NCI-H187 treated with DMSO at 0.1 percent for 48 hours (cell line): ENCODE measurements at regions not wholly inside any gene's neighbourhood (a gene's known extent, or its start where the extent isn't known, plus 50 kb on each side); places are given as distances from the start of the nearest gene placed in this dataset.
"Not testable (repeated sequence)": the region's sequence is repeated elsewhere in the genome, so short reads cannot be mapped to it uniquely, and the experiment has no call there.

Source experiments
- DNase-seq: peaks from one replicate; lab custom pipeline; 2025; lab: John Stamatoyannopoulos, UW

DNA sequence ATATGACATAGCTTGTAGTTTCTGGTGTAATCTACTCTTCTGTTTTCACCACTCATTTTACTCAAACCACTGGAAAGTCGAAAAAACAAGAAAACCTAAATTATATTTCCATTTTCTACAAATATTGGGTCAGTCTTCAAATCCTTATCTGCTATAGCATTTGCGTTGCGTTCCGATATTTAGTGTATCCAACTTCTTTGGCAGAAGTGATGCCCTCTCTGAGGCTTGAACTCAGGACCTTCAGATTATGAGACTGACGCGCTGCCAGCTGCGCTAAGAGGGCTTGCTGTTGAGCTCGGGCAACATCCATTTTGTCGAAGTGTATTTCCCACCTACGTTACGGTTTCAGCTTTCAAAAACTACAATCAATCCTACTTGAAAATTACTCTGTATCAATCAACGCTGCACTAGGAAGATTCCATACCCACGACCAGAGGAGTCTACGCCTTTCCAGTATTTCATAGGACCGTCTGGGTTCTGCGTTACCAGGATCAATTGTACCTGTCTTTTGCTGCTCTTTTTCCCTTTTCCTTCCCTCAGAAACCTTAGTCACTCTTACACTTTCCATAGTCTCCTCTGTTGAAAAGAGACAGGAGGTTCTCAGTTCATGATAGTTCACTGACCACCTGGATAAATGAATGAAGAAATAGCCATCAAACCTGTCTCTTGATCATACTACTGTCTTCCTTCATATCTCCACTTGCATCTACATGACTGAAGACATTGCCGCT lies 140.5 kb upstream of the ZNF322 start:
- not testable (repeated sequence) for DNase-seq

DNA sequence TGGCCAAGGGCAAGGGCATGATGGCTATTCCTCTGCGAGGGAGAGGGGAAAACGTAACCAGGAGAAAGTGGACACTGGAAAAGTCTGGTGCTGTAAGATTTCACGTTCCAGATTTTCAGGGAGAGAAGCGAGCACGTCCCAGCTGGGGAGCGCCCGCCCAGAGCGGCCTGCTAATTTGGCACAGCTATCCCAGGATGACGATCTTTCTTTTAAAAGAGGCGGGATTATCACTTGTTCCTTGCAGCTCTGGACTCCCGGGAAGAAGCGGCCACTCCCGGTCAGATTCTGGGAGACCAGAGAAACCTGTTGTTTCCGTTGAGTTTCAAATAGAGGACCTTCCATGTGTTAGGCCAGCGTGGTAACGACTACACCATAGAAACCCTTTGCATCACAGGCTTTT lies 144.2 kb upstream of the ZNF322 start:
- DNase-seq = not testable (repeated sequence)

DNA sequence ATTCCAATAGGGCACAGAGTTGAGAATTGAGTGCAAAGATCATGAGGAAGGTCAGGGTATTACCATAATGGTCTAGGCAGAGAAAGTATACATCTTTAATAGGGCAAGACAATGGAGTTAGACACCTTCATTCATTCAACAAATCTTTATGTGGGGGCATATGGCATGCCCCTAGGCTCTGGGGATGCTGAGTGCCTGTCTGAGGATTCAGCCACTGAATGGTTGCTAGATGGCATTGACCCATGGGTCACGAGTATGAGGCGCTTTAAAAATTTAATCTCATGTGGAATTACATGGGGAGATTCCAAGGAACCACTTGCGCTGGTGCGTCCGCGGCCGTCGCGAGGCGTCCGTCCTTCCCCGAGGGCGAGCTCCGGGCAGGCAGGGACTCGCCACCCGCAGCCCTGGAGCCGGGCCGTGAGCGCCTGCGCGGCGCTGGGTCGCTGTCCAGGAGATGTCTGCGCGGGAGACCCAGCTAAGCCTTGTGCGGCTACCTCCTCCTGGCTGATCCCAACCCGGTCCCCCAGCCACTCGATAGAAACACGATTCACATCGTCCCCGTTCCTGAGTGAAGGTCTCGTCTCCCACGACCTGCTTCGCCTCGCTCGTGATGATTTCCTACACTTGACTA lies 152.1 kb upstream of the ZNF322 start:
- DNase-seq = not testable (repeated sequence)

DNA sequence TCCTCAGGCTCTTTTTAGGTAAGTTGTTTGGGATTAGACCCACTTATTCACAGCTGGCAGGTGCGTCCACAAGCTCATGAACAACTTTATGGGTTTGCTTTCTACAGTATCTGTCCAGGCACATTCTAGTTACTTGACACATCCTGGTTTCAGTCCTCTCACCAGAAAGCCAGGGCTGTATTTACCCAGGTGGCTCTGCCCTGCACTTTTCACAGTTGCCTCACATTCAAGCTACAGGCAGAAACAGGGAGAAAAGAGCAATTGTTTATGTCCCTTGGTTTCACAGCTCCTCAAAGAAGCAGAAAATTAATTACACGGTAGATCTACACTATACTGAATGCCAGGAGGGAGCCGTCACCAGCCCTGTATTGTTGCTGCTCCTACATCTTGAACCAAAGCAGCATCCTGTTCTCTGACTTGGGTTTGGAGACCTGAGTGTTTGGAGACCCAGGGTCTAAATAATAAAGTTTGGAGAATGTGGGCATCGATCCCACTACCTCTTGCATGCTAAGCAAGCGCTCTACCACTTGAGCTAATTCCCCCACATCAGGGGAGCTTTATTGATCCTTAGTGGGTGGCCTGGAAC lies 159.2 kb upstream of the ZNF322 start:
- not testable (repeated sequence) for DNase-seq

DNA sequence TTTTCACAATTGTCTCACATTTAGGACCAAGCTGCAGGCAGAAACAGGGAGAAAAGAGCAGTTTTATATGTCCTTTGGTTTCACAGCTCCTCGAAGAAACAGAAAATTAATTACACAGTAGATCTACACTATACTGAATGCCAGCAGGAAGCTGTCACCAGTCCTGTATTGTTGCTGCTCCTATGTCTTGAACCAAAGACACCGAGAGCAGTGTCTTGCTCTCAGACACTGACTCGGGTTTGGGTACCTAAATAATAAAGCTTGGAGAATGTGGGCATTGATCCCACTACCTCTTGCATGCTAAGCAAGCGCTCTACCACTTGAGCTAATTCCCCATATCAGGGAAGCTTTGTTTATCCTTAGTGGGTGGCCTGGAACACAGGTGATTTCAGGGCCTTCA lies 168.4 kb upstream of the ZNF322 start:
- DNase-seq = not testable (repeated sequence)

DNA sequence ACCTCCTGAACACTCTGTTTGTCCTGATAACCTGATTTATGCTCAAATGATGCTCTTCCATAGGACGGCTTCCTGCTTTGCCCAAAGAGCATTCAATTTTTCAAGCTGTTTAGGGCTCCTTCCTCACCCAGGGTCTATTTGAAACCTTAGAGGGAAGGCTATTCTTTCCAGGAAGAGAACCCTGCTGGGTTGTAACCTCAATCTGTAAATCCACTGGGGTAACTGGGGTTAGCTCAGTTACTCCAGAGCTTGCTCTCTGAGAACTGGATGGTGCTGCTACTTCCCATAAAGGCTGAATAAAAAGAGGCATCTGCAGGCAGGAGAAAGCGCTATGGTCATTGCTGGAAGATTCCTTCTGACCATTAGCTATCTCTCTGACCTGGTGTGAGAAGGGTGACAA lies 169.9 kb upstream of the ZNF322 start:
- DNase-seq = not testable (repeated sequence)

DNA sequence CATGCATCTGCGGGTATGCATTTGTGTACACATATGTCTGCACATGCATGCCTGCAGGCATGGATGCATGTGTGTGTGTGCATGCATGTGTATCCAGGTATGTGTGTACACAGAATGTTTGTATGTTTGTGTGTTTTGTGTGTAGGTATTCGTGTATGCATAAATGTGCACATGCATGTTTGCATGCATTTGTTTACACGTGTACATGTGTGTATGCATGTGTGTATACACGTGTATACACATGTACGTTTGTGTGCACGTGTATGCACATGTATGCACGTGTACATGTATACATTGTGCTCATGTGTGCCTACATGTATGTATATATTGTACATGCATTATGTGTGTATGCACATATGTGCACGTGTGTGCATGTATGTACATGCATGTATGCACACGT lies 171.4 kb upstream of the ZNF322 start:
- DNase-seq = not testable (repeated sequence)

DNA sequence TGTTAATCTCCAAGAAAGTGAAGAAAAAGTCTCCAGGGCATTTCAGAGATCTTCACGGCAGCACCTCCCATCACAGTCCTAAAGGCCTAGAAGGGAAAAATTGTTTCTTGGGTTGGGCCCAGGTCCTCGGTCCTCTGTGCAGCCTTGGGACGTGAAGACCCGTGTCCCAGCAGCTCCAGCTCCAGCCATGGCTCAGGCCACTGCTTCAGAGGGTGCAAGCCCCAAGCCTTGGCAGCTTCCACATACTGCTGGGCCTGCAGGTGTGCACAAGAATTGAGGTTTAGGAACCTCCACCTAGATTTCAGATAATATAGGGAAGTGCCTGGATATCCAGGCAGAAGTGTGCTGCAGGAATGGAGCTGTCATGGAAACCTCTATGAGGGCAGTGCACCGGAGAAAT lies 176.2 kb upstream of the ZNF322 start:
- not testable (repeated sequence) for DNase-seq

DNA sequence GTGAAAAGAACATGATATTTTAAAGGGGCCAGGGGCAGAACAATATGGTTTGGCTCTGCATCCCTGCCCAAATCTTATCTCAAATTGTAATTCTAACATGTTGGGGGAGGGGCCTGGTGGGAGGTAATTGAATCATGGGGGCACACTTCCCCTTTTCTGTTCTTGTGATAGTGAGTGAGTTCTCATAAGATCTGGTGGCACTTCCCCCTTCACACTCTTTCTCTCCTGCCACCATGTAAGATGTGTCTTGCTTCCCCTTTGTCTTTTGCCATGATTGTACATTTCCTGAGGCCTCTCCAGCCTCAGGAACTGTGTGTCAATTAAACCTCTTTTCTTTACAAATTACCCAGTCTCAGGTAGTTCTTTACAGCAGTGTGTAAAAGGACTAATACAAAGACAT lies 177.1 kb upstream of the ZNF322 start:
- DNase-seq = not testable (repeated sequence)

DNA sequence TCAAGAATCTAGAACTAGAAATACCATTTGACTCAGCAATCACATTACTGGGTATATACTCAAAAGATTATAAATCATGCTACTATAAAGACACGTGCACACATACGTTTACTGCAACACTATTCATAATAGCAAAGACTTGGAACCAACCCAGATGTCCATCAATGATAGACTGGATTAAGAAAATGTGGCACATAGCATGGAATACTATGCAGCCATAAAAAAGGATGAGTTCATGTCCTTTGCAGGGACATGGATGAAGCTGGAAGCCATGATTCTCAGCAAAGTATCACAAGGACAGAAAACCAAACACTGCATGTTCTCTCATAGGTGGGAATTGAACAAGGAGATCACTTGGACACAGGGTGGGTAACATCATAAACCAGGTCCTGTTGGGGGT lies 185.3 kb upstream of the ZNF322 start:
- not testable (repeated sequence) for DNase-seq

DNA sequence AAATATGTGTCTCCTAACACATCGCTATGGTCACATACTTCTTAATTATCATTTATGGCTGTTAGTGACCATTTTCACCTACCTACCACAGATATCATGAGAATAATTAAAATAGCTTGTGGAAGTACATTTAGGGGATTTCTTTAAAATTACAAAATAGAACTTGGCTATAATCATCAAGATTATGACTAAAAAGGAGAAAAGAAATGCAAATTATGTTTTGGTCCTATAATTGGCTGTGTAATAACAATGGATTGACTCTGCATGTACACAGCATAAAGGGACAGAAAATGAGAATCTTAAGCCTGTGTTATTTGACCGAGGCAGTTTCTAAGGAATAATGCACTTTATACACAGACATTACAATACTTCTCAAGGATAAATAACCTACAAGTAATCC lies 197.7 kb upstream of the ZNF322 start:
- DNase-seq = not testable (repeated sequence)

DNA sequence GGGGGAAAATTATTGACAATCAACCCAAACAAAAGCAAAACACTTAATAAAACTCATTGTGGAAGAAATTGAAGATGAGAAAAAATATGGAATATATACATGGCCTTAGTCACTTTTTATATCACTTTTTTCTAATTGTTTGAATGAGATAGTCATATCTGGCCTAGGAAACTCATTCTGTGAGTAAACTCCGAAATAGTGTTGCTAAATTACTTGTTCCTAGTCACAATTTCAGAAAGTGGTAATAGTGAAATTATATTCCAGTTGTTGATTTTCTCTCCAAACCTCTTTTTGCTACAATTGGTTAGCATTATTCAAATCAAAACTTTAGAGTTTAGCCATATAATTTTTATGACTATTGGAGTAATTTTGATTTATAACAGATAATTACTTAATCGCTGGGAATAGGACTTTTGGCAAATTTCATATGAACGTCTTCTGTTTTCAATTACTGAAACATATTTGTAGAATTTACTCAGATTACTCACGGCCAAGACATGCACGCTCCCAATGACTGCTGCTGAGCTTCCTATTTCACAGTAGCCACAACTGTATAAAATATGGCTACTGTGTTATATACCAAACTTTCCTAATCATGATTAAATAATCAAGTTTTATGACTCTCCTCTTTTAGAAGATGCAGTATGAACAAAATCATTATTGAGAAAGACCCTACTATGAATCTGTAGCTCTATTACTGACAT lies 199.7 kb upstream of the ZNF322 start:
- DNase-seq = not testable (repeated sequence)

DNA sequence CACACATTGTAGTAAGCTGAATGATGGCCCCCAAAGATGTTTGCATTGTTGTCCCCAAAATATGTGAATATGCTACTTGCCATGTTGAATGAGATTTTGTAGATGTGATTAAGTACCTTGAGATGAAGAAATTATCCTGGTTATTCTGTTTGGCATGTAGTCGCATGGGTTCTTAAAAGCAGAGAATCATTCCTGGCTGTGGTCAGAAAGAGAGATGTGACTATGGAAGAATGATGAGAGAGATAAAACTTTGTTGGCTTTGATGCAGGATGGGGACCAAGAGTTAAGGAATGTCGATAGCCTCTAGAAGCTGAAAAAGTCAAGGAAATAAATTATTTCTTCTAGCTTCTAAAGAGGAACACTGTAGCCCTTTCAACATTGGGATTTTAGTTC lies 200.2 kb upstream of the ZNF322 start:
- not testable (repeated sequence) for DNase-seq

DNA sequence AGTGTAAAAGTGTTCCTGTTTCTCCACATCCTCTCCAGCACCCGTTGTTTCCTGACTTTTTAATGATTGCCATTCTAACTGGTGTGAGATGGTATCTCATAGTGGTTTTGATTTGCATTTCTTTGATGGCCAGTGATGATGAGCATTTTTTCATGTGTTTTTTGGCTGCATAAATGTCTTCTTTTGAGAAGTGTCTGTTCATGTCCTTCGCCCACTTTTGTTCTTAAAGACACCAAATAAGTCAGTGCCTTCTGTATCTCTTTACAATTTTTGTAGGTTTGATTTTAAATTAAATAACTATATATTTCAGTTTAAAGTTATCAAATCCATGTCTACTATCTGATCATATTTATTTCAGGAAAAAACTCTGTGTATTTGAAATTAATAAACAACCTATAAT lies 202.4 kb upstream of the ZNF322 start:
- DNase-seq = not testable (repeated sequence)

DNA sequence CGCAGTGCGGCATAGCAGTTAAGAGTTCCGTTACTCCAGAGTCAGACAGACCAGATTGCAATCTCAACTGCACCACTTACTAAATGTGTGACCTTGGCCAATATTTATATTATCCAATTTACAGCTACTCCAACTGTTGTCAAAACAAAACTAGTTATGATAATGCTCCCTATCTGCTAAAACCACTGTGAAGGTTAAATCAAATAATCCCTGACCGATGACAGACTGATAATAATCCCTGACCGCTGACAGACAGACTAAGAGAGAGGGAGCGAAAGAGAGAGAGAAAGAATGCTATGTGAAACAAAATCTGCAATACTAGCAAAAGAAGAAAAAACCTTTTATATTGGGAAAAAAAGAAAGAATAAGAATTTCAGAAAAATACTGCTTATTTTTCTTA lies 204.1 kb upstream of the ZNF322 start:
- not testable (repeated sequence) for DNase-seq

DNA sequence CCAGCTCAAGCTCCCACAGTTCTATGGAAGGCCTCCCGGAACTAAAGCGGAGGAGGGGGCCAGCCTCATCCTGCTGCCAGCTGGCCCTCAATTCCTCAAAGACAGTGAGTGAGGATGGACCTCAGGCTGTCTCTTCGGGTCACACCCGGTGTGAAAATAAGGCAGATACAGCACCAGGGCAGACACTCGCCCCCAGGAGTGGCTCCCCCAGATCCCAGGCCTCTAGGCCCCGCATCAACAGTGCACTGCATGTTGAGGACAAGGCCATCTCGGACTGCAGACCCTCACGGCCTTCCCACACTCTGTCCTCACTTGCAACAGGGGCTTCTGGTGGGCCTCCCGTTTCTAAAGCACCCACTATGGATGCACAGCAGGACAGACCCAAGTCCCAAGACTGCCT lies 239.2 kb upstream of the ZNF322 start:
- not testable (repeated sequence) for DNase-seq

DNA sequence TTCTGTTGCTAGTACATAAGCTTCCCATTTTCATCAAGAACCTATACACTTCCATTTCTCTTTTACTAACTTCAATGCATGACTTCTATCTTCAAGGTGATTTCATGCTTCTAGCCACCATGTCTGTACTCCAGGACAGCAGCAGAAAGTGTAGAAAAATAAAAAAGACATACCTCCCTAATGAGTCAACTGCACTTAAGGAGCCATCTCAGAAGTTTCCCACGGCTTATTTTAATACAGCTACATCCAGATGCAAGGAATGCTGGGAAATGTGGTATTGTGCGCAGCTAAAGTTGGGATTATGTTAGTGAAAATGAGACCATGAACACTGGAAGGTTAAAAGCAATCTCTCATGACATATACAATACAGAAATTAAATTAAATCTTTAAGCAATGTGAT lies 264.7 kb upstream of the ZNF322 start:
- not testable (repeated sequence) for DNase-seq

DNA sequence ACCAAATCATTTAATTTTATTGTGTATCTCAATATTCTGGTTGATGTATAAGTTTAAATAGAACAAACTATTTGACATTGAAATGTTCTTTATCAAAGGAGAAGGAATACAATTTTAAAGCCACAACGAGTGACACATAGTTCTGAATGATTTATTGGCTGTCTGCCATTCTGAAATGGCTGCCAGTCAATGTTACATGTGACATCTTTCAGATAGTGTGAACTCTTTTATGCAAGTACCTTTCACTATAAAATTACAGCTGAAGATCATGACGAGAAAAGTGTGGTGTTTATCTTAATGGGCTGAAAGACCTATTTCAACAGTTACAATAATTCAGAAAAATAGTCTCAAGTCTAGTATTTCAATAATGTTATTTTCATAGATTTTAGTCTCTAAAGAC lies 268.6 kb upstream of the ZNF322 start:
- DNase-seq = not testable (repeated sequence)

DNA sequence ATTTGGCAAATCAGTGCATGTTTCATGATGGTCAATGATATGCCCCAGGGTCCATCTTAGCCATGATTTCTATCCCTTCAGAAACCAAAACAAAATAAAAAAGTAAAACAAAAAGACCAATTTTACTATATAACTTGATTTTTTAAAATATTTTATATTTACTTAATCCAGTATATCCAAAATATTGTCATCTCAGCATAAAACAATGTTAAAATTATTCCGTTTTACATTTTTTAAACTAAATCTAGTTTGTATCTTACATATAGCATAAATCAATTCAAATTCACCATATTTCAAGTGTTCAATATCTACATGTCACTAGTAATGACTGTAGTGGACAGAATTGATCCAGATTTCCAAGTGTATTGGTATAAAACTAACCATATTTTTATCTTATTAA lies 277.7 kb upstream of the ZNF322 start:
- DNase-seq = not testable (repeated sequence)

DNA sequence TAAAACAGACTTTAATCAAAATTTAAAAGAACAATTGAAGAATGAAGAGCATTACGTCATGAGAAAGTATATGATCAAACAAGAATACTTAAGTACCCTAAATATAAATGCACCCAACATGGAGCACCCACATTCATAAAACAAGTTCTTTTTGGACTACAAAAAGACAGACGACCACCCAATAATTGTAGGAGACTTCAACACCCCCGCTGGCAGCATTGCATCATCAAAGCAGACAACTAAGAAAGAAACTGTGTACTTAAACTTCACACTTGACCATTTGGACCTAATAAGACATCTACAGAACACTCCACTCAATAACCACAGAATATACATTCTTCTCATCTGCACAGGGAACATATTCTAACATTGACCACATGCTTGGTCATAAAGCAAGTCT lies 291.7 kb upstream of the ZNF322 start:
- not testable (repeated sequence) for DNase-seq

DNA sequence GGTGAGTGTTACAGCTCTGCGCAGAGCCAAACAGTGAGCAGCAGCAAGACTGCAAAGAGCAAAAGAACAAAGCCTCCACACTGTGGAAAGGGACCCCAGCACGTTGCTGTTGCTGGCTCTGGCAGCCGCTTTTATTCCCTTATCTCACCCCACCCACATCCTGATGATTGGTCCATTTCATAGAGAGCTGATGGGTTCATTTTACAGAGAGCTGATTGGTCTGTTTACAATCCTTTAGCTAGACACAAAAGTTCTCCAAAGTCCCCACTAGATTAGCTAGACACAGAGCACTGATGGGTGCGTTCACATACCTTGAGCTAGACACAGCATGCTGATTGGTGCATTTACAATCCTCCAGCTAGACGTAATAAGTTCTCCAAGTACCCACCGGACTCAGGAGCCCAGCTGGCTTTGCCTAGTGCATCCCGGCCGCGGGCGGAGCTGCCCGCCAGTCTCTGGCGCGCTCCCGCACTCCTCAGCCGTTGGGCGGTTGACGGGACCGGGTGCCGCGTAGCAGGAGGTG lies 291.4 kb upstream of the PRSS16 start:
- DNase-seq = peak; percentile 38

DNA sequence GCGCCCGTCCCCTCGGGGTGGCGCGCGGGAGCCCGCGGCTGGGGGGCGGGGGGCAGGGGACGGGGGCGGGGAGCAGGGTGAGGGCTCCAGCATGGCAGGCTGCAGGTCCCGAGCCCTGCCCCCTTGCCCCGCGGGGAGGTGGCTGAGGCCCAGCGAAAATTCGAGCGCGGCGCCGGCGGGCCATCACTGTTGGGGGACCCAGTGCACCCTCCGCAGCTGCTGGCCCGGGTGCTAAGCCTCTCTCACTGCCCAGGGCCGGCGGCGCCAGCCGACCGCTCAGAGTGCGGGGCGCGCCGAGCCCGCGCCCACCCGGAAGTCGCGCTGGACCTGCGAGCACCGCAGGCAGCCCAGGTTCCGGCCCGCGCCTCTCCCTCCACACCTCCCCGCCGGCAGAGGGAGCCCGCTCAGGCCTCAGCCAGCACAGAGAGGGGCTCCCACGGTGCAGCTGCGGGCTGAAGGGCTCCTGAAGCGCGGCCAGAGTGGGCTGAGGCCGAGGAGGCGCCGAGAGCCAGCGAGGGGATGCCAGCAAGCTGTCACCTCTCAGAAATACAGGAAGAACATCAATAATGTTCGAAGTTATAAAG lies 290.8 kb upstream of the PRSS16 start:
- not testable (repeated sequence) for DNase-seq
